B cell (primary cell): ENCODE measurements at regions not wholly inside any gene's neighbourhood (a gene's known extent, or its start where the extent isn't known, plus 50 kb on each side); places are given as distances from the start of the nearest gene placed in this dataset.

Source experiments
- ATAC-seq: fragments of 200-7000 bp; cut with Tn5 transposase; one replicate; pipeline ENCODE4 v1.10.0; 2021; ENCODE audit warnings: low read depth, mild to moderate bottlenecking, moderate number of reproducible peaks, moderate library complexity
- CTCF ChIA-PET: fragments of 350-600 bp; sonication (Branson Sonifier 250); formaldehyde crosslinking; loops from one replicate; lab custom pipeline; 2021; ENCODE audit warnings: antibody characterized with exemption, inconsistent platforms; lab: Charles Lee
- POLR2A ChIA-PET: fragments of 350-600 bp; sonication (Branson Sonifier 250); formaldehyde crosslinking; loops from one replicate; lab custom pipeline; 2021; ENCODE audit warnings: antibody characterized with exemption; lab: Charles Lee
- DNase-seq: peaks from one replicate; pipeline ENCODE4 v3.0.0; 2013
- H2AFZ ChIP-seq: 2 replicates; pipeline ENCODE4 v1.6.1; 2012; ENCODE audit warnings: mild to moderate bottlenecking, low read depth, low read length; ENCODE audit not compliant: insufficient read depth, poor library complexity, severe bottlenecking
- H3K27ac ChIP-seq, 2 donors: 1 replicate in 1 of 2; 2 replicates in 1 of 2; pipeline ENCODE4 v1.5.1; 2012 to 2013; ENCODE audit warnings: low read length in 2 of 2, mild to moderate bottlenecking in 2 of 2, moderate library complexity in 1 of 2
- H3K27me3 ChIP-seq, 4 experiments: fragments of 200-600 bp in 1 of 4; sonication (generic) in 1 of 4; replicated peaks in 1 of 4; 1 replicate in 2 of 4; 2 replicates in 2 of 4; pipeline versions ENCODE4 v1.6.1 to v1.7.0; 2013 to 2016; ENCODE audit warnings: low read length in 3 of 4, mild to moderate bottlenecking in 2 of 4, mixed read lengths in 1 of 4, moderate library complexity in 1 of 4; ENCODE audit not compliant: insufficient read depth in 4 of 4, control insufficient read depth in 3 of 4; ENCODE audit errors: control extremely low read depth in 1 of 4
- H3K36me3 ChIP-seq, 2 experiments: replicated peaks in 1 of 2; 1 replicate in 1 of 2; 2 replicates in 1 of 2; pipeline versions ENCODE4 v1.6.1 to v1.7.1; 2013; ENCODE audit warnings: low read length in 1 of 2; ENCODE audit not compliant: insufficient read depth in 2 of 2, control insufficient read depth in 1 of 2; ENCODE audit errors: control extremely low read depth in 1 of 2, extremely low read depth in 1 of 2
- H3K4me1 ChIP-seq, 2 donors: fragments of 200-600 bp in 1 of 2; sonication (generic) in 1 of 2; 1 replicate in 1 of 2; 2 replicates in 1 of 2; pipeline versions ENCODE4 v1.5.1 to v1.6.1; 2013 to 2017; ENCODE audit warnings: low read length in 2 of 2; ENCODE audit not compliant: control insufficient read depth in 2 of 2, insufficient read depth in 2 of 2
- H3K4me2 ChIP-seq: replicated peaks from 2 replicates; pipeline ENCODE3; 2012; ENCODE audit warnings: mild to moderate bottlenecking, low read depth, low read length; ENCODE audit not compliant: poor library complexity, severe bottlenecking
- H3K4me3 ChIP-seq, 5 experiments: fragments of 200-600 bp in 1 of 5; sonication (generic) in 1 of 5; 1 replicate in 3 of 5; 2 replicates in 2 of 5; pipeline versions ENCODE4 v1.5.1 to v1.7.0; 2011 to 2016; ENCODE audit warnings: low read length in 4 of 5, mild to moderate bottlenecking in 4 of 5, low read depth in 2 of 5, control low read depth in 1 of 5, moderate library complexity in 1 of 5; ENCODE audit not compliant: insufficient read depth in 1 of 5; ENCODE audit errors: control extremely low read depth in 1 of 5, extremely low read depth in 1 of 5
- H3K79me2 ChIP-seq: fragments of 200-600 bp; sonication (generic); one replicate; pipeline ENCODE4 v1.6.0; 2016; ENCODE audit warnings: low read length; ENCODE audit not compliant: control insufficient read depth, insufficient read depth
- H3K9ac ChIP-seq: fragments of 200-600 bp; sonication (generic); 2 replicates; pipeline ENCODE4 v1.6.1; 2017; ENCODE audit warnings: mild to moderate bottlenecking, low read length, moderate library complexity
- H3K9me3 ChIP-seq, 3 donors: one replicate each; pipeline versions ENCODE4 v1.6.1 to v1.7.1; 2013; ENCODE audit warnings: low read length in 2 of 3; ENCODE audit not compliant: control insufficient read depth in 2 of 3, insufficient read depth in 1 of 3; ENCODE audit errors: control extremely low read depth in 1 of 3
- H4K20me1 ChIP-seq: 2 replicates; pipeline ENCODE4 v1.6.0; 2012; ENCODE audit warnings: mild to moderate bottlenecking, low read length; ENCODE audit not compliant: insufficient read depth, control insufficient read depth, poor library complexity, severe bottlenecking
- H3K27ac Mint-ChIP-seq: one replicate; pipeline ENCODE4 v1.8.0; 2021; ENCODE audit warnings: mixed read lengths
- H3K27me3 Mint-ChIP-seq: one replicate; pipeline ENCODE4 v1.8.0; 2021; ENCODE audit warnings: mixed read lengths
- H3K4me1 Mint-ChIP-seq: one replicate; pipeline ENCODE4 v1.8.0; 2021; ENCODE audit warnings: mixed read lengths
- H3K4me3 Mint-ChIP-seq: one replicate; pipeline ENCODE4 v1.8.0; 2021; ENCODE audit warnings: mixed read lengths
- H3K9me3 Mint-ChIP-seq: one replicate; pipeline ENCODE4 v1.8.0; 2022; ENCODE audit warnings: mixed read lengths; ENCODE audit not compliant: insufficient read depth
- CTCF ChIP-seq: fragments of 200-600 bp; IDR thresholded peaks from one replicate; pipeline ENCODE4 v1.8.0; 2022; ENCODE audit warnings: antibody characterized with exemption, mild to moderate bottlenecking
- EZH2 ChIP-seq: IDR thresholded peaks from 2 replicates; pipeline ENCODE4 v1.6.1; 2012; ENCODE audit warnings: borderline replicate concordance, low read depth, mild to moderate bottlenecking, moderate library complexity, low read length; ENCODE audit not compliant: insufficient read depth, poor library complexity, severe bottlenecking
- WGBS: methylation state at CpG from one replicate; pipeline ENCODE4 v1.1.5; 2013; ENCODE audit warnings: missing lambda C conversion rate; ENCODE audit not compliant: insufficient coverage; 5-methylcytosine and 5-hydroxymethylcytosine counted together
- intact Hi-C: fragments of 100-400 bp; cut with micrococcal nuclease; formaldehyde crosslinking; loops from one replicate; pipeline ENCODE4 v1.10.0; 2022

GRCh38 chr21:20266441-20266710 lies 731.8 kb upstream of the NCAM2 start:
- intact Hi-C loops: no loop called here
- Histone ChIP-seq H2AFZ (no peak overlapping the region), H3K27me3 (no peaks in the 10 kb centered on the region), H4K20me1 (no peaks in the 10 kb centered on the region), H3K9me3 (peaks cover 0 to 4% (median 0%) of the 10 kb centered on the region in 3 donors), H3K36me3 (no peaks in the 10 kb centered on the region), H3K27ac (no peak overlapping the region), H3K9ac (no peak overlapping the region), H3K79me2 (no peaks in the 10 kb centered on the region), H3K4me3 (no peak overlapping the region), H3K4me1 (no peaks in the 10 kb centered on the region), H3K4me2 (no peak overlapping the region)
- TF ChIP-seq EZH2 (no peak), CTCF (no peak)
- Mint-ChIP-seq H3K4me1 (no peaks in the 10 kb centered on the region), H3K27me3 (no peaks in the 10 kb centered on the region), H3K4me3 (no peak overlapping the region), H3K9me3 (no peaks in the 10 kb centered on the region), H3K27ac (no peak overlapping the region)
- ChIA-PET POLR2A (no interaction called here), CTCF (no interaction called here)
- DNase-seq (no peak), ATAC-seq (no peak)
- WGBS: 100% methylated on average over 2 of the region's 2 CpGs

- no peak for DNase-seq
- ChIA-PET CTCF (no interaction called here), POLR2A (no interaction called here)
- peaks cover 0 to 3% (median 0%) of the 10 kb centered on the region in 3 donors for H3K9me3 ChIP-seq
- H3K4me1 Mint-ChIP-seq: no peaks in the 10 kb centered on the region
- H3K27me3 Mint-ChIP-seq: no peaks in the 10 kb centered on the region
- no peak overlapping the region for H3K4me2 ChIP-seq
- H3K4me1 ChIP-seq: no peaks in the 10 kb centered on the region
- no peaks in the 10 kb centered on the region for H3K36me3 ChIP-seq
- H3K79me2 ChIP-seq: no peaks in the 10 kb centered on the region
- intact Hi-C loops: no loop called here
- WGBS: 96% methylated on average over 5 of the region's 11 CpGs
- H4K20me1 ChIP-seq: no peaks in the 10 kb centered on the region
- TF ChIP-seq EZH2: no peak
- TF ChIP-seq CTCF: no peak
- no peak overlapping the region for H3K9ac ChIP-seq
- peaks cover 2% of the 10 kb centered on the region for H3K9me3 Mint-ChIP-seq
- H2AFZ ChIP-seq: no peak overlapping the region
- H3K4me3 ChIP-seq: no peak overlapping the region
- no peak overlapping the region for H3K27ac ChIP-seq
- no peak overlapping the region for H3K4me3 Mint-ChIP-seq
- ATAC-seq: no peak
- H3K27ac Mint-ChIP-seq: no peak overlapping the region
- no peaks in the 10 kb centered on the region for H3K27me3 ChIP-seq
These were observed 727.7 kb upstream of the NCAM2 start for GRCh38 chr21:20270365-20271055.
